IMR-90 (cell line): ENCODE measurements at regions not wholly inside any gene's neighbourhood (a gene's known extent, or its start where the extent isn't known, plus 50 kb on each side); places are given as distances from the start of the nearest gene placed in this dataset.

ENCODE experiments used
- ATAC-seq: fragments of 200-7000 bp; cut with Tn5 transposase; 2 replicates; pipeline ENCODE4 v1.9.1; 2020; ENCODE audit warnings: low read depth, mild to moderate bottlenecking, moderate library complexity
- BruUV-seq: library from RNA; stranded (reverse); fragments of 400-500 nt; replicated peaks from 2 replicates; lab custom pipeline; 2021; lab: Mats Ljungman, UMichigan
- CTCF ChIA-PET: fragments of 300-600 bp; formaldehyde crosslinking; extraction: SDS; loops from one replicate; lab custom pipeline; 2021; ENCODE audit warnings: antibody characterized with exemption; lab: Yijun Ruan, JAX
- POLR2A ChIA-PET: fragments of 300-600 bp; sonication (Branson Sonifier 250); formaldehyde crosslinking; loops from one replicate; lab custom pipeline; 2022; ENCODE audit warnings: antibody characterized with exemption; ENCODE audit not compliant: unreplicated experiment; lab: Charles Lee
- DNase-seq: peaks from one replicate; pipeline ENCODE4 v3.0.0; 2013
- H2AFZ ChIP-seq: replicated peaks from 2 replicates; pipeline ENCODE3; 2013; ENCODE audit warnings: low read length, mild to moderate bottlenecking; ENCODE audit not compliant: poor library complexity
- H2AK5ac ChIP-seq: 2 replicates; pipeline ENCODE4 v1.6.1; 2013; ENCODE audit warnings: low read depth, low read length, inconsistent platforms
- H2AK9ac ChIP-seq: replicated peaks from 2 replicates; pipeline ENCODE3; 2013; ENCODE audit warnings: mild to moderate bottlenecking, low read depth, low read length, moderate library complexity; ENCODE audit not compliant: poor library complexity
- H2BK120ac ChIP-seq: 2 replicates; pipeline ENCODE4 v1.6.1; 2013; ENCODE audit warnings: low read depth, low read length, inconsistent platforms
- H2BK15ac ChIP-seq: 3 replicates; pipeline ENCODE4 v1.6.1; 2013; ENCODE audit warnings: low read depth, low read length, inconsistent platforms
- H2BK20ac ChIP-seq: 2 replicates; pipeline ENCODE4 v1.6.1; 2013; ENCODE audit warnings: low read depth, mild to moderate bottlenecking, inconsistent platforms, low read length, moderate library complexity
- H2BK5ac ChIP-seq: 2 replicates; pipeline ENCODE4 v1.6.1; 2013; ENCODE audit warnings: mild to moderate bottlenecking, low read depth, low read length, inconsistent platforms; ENCODE audit not compliant: poor library complexity, severe bottlenecking
- H3K14ac ChIP-seq: replicated peaks from 2 replicates; pipeline ENCODE4 v1.6.1; 2013; ENCODE audit warnings: low read depth, low read length, inconsistent platforms
- H3K18ac ChIP-seq: 2 replicates; pipeline ENCODE4 v1.6.1; 2013; ENCODE audit warnings: low read depth, low read length, control low read depth
- H3K23ac ChIP-seq: 2 replicates; pipeline ENCODE4 v1.6.1; 2013; ENCODE audit warnings: low read depth, low read length, inconsistent platforms
- H3K27ac ChIP-seq: 2 replicates; pipeline ENCODE4 v1.5.1; 2013; ENCODE audit warnings: mild to moderate bottlenecking, control low read depth, low read length; ENCODE audit not compliant: insufficient read depth
- H3K27me3 ChIP-seq: 2 replicates; pipeline ENCODE4 v1.6.1; 2013; ENCODE audit warnings: low read length; ENCODE audit not compliant: control insufficient read depth, insufficient read depth
- H3K36me3 ChIP-seq: 2 replicates; pipeline ENCODE4 v1.6.1; 2013; ENCODE audit warnings: low read length, mixed read lengths; ENCODE audit not compliant: control insufficient read depth, insufficient read depth
- H3K4ac ChIP-seq: 2 replicates; pipeline ENCODE4 v1.6.1; 2013; ENCODE audit warnings: low read depth, low read length, inconsistent platforms
- H3K4me1 ChIP-seq: 2 replicates; pipeline ENCODE4 v1.6.1; 2013; ENCODE audit warnings: low read length, mixed read lengths; ENCODE audit not compliant: control insufficient read depth, insufficient read depth
- H3K4me2 ChIP-seq: 2 replicates; pipeline ENCODE4 v1.6.1; 2013; ENCODE audit warnings: low read depth, mild to moderate bottlenecking, control low read depth, low read length, moderate library complexity
- H3K4me3 ChIP-seq: 2 replicates; pipeline ENCODE4 v1.5.1; 2013; ENCODE audit warnings: low read depth, mild to moderate bottlenecking, control low read depth, low read length, moderate library complexity; ENCODE audit not compliant: insufficient read depth
- H3K56ac ChIP-seq: 2 replicates; pipeline ENCODE4 v1.6.1; 2013; ENCODE audit warnings: low read length, inconsistent platforms; ENCODE audit not compliant: insufficient read depth; ENCODE audit errors: extremely low read depth
- H3K79me1 ChIP-seq, 2 experiments: 2 replicates each; pipeline ENCODE4 v1.6.1; 2013; ENCODE audit warnings: low read length in 2 of 2, inconsistent platforms in 1 of 2, low read depth in 1 of 2
- H3K9ac ChIP-seq: 2 replicates; pipeline ENCODE4 v1.6.1; 2013; ENCODE audit warnings: low read depth, low read length, control low read depth
- H3K9me1 ChIP-seq: 2 replicates; pipeline ENCODE4 v1.6.1; 2013; ENCODE audit warnings: low read length, inconsistent platforms; ENCODE audit not compliant: insufficient read depth
- H3K9me3 ChIP-seq: 2 replicates; pipeline ENCODE4 v1.6.1; 2013; ENCODE audit warnings: low read length; ENCODE audit not compliant: control insufficient read depth, insufficient read depth
- H4K20me1 ChIP-seq: 2 replicates; pipeline ENCODE4 v1.6.1; 2013; ENCODE audit warnings: low read length, inconsistent platforms; ENCODE audit not compliant: insufficient read depth
- H4K5ac ChIP-seq: 2 replicates; pipeline ENCODE4 v1.6.1; 2013; ENCODE audit warnings: mild to moderate bottlenecking, low read depth, low read length, control low read depth
- H4K8ac ChIP-seq, 2 experiments: 2 replicates each; pipeline ENCODE4 v1.6.1; 2013; ENCODE audit warnings: low read depth in 2 of 2, low read length in 2 of 2, control low read depth in 1 of 2, inconsistent platforms in 1 of 2
- H4K91ac ChIP-seq: 2 replicates; pipeline ENCODE4 v1.6.1; 2013; ENCODE audit warnings: low read depth, low read length, inconsistent platforms; ENCODE audit not compliant: insufficient read depth
- BHLHE40 ChIP-seq: fragments of 150-350 bp; IDR thresholded peaks from 2 replicates; pipeline ENCODE4 v1.6.1; 2016; ENCODE audit warnings: mild to moderate bottlenecking, low read depth, low read length
- CTCF ChIP-seq: conservative IDR thresholded peaks from 2 replicates; pipeline ENCODE4 v1.5.1; 2012; ENCODE audit warnings: mild to moderate bottlenecking, low read depth, low read length, improper control_type of control experiment
- FOS ChIP-seq: fragments of 150-350 bp; IDR thresholded peaks from 2 replicates; pipeline ENCODE4 v1.6.1; 2016; ENCODE audit warnings: low read depth, low read length
- MAFK ChIP-seq: IDR thresholded peaks from 2 replicates; pipeline ENCODE4 v1.6.1; 2012; ENCODE audit warnings: low read depth, low read length, improper control_type of control experiment
- MAZ ChIP-seq: IDR thresholded peaks from 2 replicates; pipeline ENCODE4 v1.6.1; 2012; ENCODE audit warnings: low read depth, mild to moderate bottlenecking, low read length, improper control_type of control experiment, moderate library complexity, borderline replicate concordance
- MXI1 ChIP-seq: IDR thresholded peaks from 2 replicates; pipeline ENCODE4 v1.6.1; 2012; ENCODE audit warnings: low read depth, mild to moderate bottlenecking, low read length, moderate library complexity, borderline replicate concordance
- NFE2L2 ChIP-seq: fragments of 150-350 bp; IDR thresholded peaks from 2 replicates; pipeline ENCODE4 v1.6.1; 2016; ENCODE audit warnings: low read depth, mild to moderate bottlenecking, low read length
- POLR2A ChIP-seq: IDR thresholded peaks from 2 replicates; pipeline ENCODE4 v1.6.1; 2012; ENCODE audit warnings: mild to moderate bottlenecking, low read depth, low read length
- RAD21 ChIP-seq: IDR thresholded peaks from 2 replicates; pipeline ENCODE4 v1.6.1; 2012; ENCODE audit warnings: low read length, improper control_type of control experiment
- USF2 ChIP-seq: fragments of 150-350 bp; IDR thresholded peaks from 2 replicates; pipeline ENCODE4 v1.6.1; 2017; ENCODE audit warnings: mild to moderate bottlenecking, antibody characterized with exemption, low read length, low read depth
- WGBS, 2 experiments: methylation state at CpG; one replicate each; pipeline versions ENCODE4 v1.1.5 to v1.1.7; 2013; ENCODE audit warnings: missing lambda C conversion rate in 2 of 2; ENCODE audit not compliant: insufficient read length in 1 of 2; ENCODE audit errors: extremely low coverage in 2 of 2; 5-methylcytosine and 5-hydroxymethylcytosine counted together
- dilution Hi-C: fragments of 300-500 bp; cut with HindIII; formaldehyde crosslinking; loops from one replicate; pipeline ENCODE4 v1.14.3; 2018; ENCODE audit warnings: low sequenced_read_pairs; ENCODE audit not compliant: unreplicated experiment
- in situ Hi-C: fragments of 300-500 bp; cut with MboI; formaldehyde crosslinking; loops from 3 replicates; pipeline ENCODE4 v1.14.3; 2019; ENCODE audit warnings: low sequenced_read_pairs, inconsistent platforms, mixed read lengths
- intact Hi-C: fragments of 100-400 bp; cut with micrococcal nuclease; formaldehyde crosslinking; loops from 2 replicates; pipeline ENCODE4 v1.10.0; 2022

- Histone ChIP-seq H3K56ac (no peak overlapping the region), H3K18ac (no peak overlapping the region), H4K8ac (no peak overlapping the region), H3K4me3 (no peak overlapping the region), H3K36me3 (no peaks in the 10 kb centered on the region), H3K4ac (no peak overlapping the region), H3K9me1 (no peaks in the 10 kb centered on the region), H4K91ac (no peak overlapping the region), H3K4me2 (no peak overlapping the region), H2AK9ac (no peak overlapping the region), H3K23ac (no peak overlapping the region), H3K27me3 (no peaks in the 10 kb centered on the region), H2AK5ac (no peak overlapping the region), H2AFZ (no peak overlapping the region), H2BK5ac (no peak overlapping the region), H3K79me1 (no peaks in the 10 kb centered on the region), H3K14ac (no peak overlapping the region), H2BK120ac (no peak overlapping the region), H3K27ac (no peak overlapping the region), H3K9ac (no peak overlapping the region), H4K5ac (no peak overlapping the region), H2BK20ac (no peak overlapping the region), H4K20me1 (no peaks in the 10 kb centered on the region), H3K9me3 (no peaks in the 10 kb centered on the region), H3K4me1 (no peaks in the 10 kb centered on the region), H2BK15ac (no peak overlapping the region)
- WGBS, 2 experiments = no CpG with 5 or more reads among the region's 1 CpG
- TF ChIP-seq CTCF (no peak), RAD21 (no peak), NFE2L2 (no peak), MAZ (no peak), MXI1 (no peak), USF2 (no peak), POLR2A (no peak), BHLHE40 (no peak), FOS (no peak), MAFK (no peak)
- in situ Hi-C loops = no loop called here
- POLR2A ChIA-PET = no interaction called here
- dilution Hi-C loops = no loop called here
- intact Hi-C loops = no loop called here
- no TSS peak for BruUV-seq
- DNase-seq (no peak), ATAC-seq (no peak)
- CTCF ChIA-PET = no interaction called here
Observed at GRCh38 chr9:82722051-82722450, 340.9 kb downstream of the RASEF start.
